ENCODE measurements at regions not wholly inside any gene's neighbourhood (a gene's known extent, or its start where the extent isn't known, plus 50 kb on each side); places are given as distances from the start of the nearest gene placed in this dataset.

GRCh38 chr10:8752146-8752843 is 697.8 kb downstream of the GATA3 start:
- intact Hi-C loops (cut with DNase I) = no loop called here
- Histone ChIP-seq H3K27ac (no peak overlapping the region), H3K9me3 (no peaks in the 10 kb centered on the region), H3K27me3 (replicated peaks; ENCODE audit: insufficient read depth) (no peaks in the 10 kb centered on the region), H3K4me3 (no peak overlapping the region), H3K4me1 (replicated peaks) (no peaks in the 10 kb centered on the region), H3K36me3 (no peaks in the 10 kb centered on the region)
- no peak for DNase-seq (ENCODE audit: low spot score)
- TF ChIP-seq POLR2A (IDR thresholded peaks at IDR 0.05) (no peak), CTCF (IDR thresholded peaks at IDR 0.05) (no peak), POLR2AphosphoS5 (IDR thresholded peaks at IDR 0.05) (no peak)
- WGBS = 62% methylated on average over 7 of the region's 7 CpGs

DNA sequence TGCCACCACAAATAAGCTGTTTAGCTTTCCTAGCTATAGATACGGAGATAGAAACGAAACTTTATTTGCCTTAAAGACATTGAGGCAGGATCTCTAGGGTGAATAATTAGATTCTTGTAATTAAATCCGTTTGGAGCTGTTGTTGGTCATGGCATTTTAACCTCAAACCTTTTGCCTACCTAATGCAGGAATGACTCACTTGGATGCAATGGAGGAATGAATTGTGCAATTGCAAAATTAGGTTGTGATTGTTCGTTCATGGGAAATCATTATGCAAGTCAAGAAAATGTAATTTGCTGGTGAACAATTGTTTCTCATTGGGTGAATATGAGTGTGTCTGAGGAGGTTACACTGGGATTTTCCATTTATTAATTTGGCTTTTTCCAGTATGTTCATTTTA is 703.5 kb downstream of the GATA3 start:
- intact Hi-C loops (cut with DNase I) = no loop called here
- Histone ChIP-seq H3K4me3 (no peak overlapping the region), H3K27ac (no peak overlapping the region), H3K4me1 (replicated peaks) (no peaks in the 10 kb centered on the region), H3K27me3 (replicated peaks; ENCODE audit: insufficient read depth) (no peaks in the 10 kb centered on the region), H3K36me3 (no peaks in the 10 kb centered on the region), H3K9me3 (no peaks in the 10 kb centered on the region)
- no peak for DNase-seq (ENCODE audit: low spot score)
- 71% methylated on average over 4 of the region's 4 CpGs for WGBS
- TF ChIP-seq POLR2A (IDR thresholded peaks at IDR 0.05) = no peak
- TF ChIP-seq POLR2AphosphoS5 (IDR thresholded peaks at IDR 0.05) = no peak
- TF ChIP-seq CTCF (IDR thresholded peaks at IDR 0.05) = no peak

DNA sequence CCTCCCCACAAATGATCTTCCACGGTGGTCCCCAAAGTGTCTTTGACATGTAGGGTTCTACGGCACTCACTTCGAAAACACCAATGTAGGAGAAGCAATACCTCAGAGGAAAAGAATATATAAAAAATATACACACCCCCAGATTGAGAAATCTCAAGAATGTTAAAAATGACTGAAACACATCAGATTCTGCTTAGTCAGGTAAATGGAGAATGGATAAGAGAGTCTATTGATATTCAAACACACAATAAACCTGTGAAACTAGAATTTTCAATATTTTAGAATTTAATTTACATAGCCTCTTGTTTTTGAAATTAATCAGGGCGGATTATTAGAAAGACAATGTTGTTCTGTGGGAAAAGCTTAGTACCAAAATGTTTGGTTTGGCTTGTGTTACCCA is 712.4 kb downstream of the GATA3 start:
- 95% methylated on average over 4 of the region's 4 CpGs for WGBS
- intact Hi-C loops (cut with DNase I) = no loop called here
- no peak for TF ChIP-seq POLR2AphosphoS5 (IDR thresholded peaks at IDR 0.05)
- no peak for TF ChIP-seq POLR2A (IDR thresholded peaks at IDR 0.05)
- no peak for TF ChIP-seq CTCF (IDR thresholded peaks at IDR 0.05)
- Histone ChIP-seq H3K36me3 (no peaks in the 10 kb centered on the region), H3K27ac (no peak overlapping the region), H3K4me3 (no peak overlapping the region), H3K27me3 (replicated peaks; ENCODE audit: insufficient read depth) (no peaks in the 10 kb centered on the region), H3K9me3 (no peaks in the 10 kb centered on the region), H3K4me1 (replicated peaks) (no peaks in the 10 kb centered on the region)
- DNase-seq (ENCODE audit: low spot score) = no peak

DNA sequence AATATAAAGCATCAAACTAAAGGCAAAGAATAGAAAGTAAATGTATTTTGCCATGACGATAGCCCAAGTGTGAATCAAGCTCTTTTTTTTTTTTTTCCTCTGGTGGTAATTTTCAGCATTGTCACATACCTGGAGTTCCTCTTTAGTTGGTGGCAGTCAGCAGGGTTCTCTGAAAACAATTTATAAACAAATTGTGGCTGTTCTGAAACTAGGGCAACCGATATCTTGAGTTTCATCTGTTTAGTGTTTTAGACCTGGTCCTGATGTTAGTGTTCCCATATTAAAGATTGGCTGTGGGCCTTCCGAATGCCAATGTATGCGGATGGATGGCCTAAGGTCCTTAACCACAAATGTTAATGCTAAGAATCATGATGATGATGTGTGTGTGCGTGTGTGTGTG is 713.1 kb downstream of the GATA3 start:
- Histone ChIP-seq H3K4me1 (replicated peaks) (no peaks in the 10 kb centered on the region), H3K9me3 (no peaks in the 10 kb centered on the region), H3K27me3 (replicated peaks; ENCODE audit: insufficient read depth) (no peaks in the 10 kb centered on the region), H3K4me3 (no peak overlapping the region), H3K27ac (no peak overlapping the region), H3K36me3 (no peaks in the 10 kb centered on the region)
- 74% methylated on average over 5 of the region's 5 CpGs for WGBS
- DNase-seq (ENCODE audit: low spot score) = no peak
- intact Hi-C loops (cut with DNase I) = no loop called here
- TF ChIP-seq POLR2A (IDR thresholded peaks at IDR 0.05) (no peak), POLR2AphosphoS5 (IDR thresholded peaks at IDR 0.05) (no peak), CTCF (IDR thresholded peaks at IDR 0.05) (no peak)

DNA sequence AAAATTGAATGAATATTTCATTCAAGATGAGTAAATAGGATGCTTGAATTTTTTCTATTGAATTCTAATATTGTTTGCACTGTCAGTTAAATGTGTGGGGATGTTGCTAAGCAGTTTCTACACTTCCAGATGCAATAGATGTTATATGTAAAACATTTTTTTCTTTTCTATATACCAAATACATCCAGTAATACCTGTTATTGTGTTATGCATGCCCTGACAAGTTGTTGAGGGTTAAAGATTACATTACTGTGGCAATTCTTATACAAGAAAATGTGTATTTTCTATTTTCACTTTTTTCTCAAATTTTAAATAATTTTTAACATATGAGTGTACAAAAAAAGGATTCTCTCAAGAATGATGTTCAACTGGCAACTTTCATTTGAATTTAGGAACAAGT is 713.9 kb downstream of the GATA3 start:
- Histone ChIP-seq H3K4me1 (replicated peaks) (no peaks in the 10 kb centered on the region), H3K27me3 (replicated peaks; ENCODE audit: insufficient read depth) (no peaks in the 10 kb centered on the region), H3K36me3 (no peaks in the 10 kb centered on the region), H3K27ac (no peak overlapping the region), H3K9me3 (no peaks in the 10 kb centered on the region), H3K4me3 (no peak overlapping the region)
- TF ChIP-seq POLR2A (IDR thresholded peaks at IDR 0.05) (no peak), POLR2AphosphoS5 (IDR thresholded peaks at IDR 0.05) (no peak), CTCF (IDR thresholded peaks at IDR 0.05) (no peak)
- no peak for DNase-seq (ENCODE audit: low spot score)
- intact Hi-C loops (cut with DNase I) = no loop called here
